NCI-H2081 (cell line): ENCODE measurements at regions not wholly inside any gene's neighbourhood (a gene's known extent, or its start where the extent isn't known, plus 50 kb on each side); places are given as distances from the start of the nearest gene placed in this dataset.
"Not testable (repeated sequence)": the region's sequence is repeated elsewhere in the genome, so short reads cannot be mapped to it uniquely, and the experiment has no call there.

Source experiments
- DNase-seq, 2 experiments: peaks; one replicate each; lab custom pipeline; 2025; lab: John Stamatoyannopoulos, UW

DNA sequence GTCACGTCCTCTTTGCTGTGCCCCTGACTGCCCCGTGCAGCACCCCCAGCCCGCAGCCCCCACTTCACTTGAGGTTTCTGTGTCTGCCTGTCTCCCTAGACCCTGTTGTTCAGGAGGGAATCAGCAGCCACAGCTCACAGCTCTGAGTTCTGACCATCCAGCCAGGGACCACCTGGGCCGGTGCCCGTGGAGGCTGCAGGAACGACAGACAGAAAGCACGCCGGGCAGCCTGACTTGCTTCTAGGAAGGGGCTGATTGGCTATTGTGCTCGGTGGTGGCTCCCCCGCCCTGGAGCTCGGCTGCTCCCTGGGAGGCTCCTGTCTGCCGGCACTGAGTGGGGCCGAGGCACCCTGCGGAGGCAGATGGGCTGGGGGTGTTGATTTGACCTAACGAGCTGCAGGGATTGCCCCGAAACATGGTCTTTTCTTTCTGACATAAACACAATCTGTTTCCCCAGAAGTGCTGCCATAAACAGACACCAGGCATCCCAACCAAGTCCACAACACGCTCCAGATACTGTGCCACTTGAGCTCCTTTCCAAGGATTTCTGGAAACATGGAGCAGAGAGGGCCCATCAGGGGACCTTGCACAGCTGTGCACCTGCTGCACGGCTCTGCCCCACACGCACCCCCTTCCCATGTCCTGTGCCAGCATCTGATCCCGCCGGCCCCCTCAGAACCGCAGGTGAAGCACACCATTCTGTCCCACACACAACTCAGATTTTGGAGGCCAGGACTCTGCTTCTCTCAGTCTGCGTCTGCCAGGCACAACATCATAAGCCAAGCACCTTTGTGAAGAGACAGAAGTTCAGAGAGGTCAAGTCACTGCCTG lies 855.9 kb downstream of the TBC1D22A start:
- no peak for DNase-seq

DNA sequence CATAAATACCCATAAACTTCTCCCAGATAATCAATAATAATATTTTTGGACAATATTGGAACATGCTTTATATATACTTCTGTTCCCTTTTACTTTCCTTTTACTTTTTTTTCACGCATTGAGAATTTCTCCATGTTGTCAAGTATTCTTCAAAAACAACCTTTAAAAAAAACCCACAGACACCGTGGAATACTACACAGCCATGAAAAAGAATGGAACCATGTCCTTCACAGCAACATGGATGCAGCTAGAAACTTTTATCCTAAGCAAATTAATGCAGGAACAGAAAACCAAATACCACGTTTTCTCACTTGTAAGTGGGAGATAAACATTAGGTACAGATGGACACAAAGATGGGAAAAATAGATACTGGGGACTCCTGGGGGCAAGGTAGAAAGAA lies 854.7 kb downstream of the TBC1D22A start:
- DNase-seq, result no peak

DNA sequence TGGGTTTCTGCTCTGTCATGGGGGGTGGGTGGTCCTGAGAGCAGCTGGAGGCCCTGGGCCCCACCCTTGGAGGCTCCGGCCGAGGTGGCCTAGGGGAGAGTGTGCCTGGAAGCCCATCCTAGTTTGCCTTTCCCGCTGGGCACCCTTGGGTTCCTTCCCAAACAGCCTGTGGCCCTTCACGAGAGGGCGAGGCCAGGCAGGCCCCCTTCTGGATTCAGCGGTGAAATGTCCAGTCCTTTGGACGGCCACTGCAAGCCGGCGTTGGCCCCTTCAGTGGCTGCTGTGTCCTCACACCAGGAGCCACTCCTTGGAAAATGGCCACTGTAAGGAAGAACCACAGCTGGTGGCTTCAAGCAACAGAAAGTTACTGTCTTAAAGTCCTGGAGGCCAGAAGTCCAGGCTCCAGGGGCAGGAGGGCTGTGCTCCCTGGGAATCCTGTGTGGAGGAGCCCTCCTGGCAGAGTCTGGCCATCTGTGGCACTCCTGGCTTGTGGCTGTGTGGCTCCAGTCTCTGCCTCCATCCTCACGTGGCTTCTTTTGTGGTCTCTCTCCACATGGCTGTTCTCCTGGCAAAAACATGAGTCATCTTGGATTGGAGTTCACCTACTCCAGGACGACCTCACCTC lies 854.1 kb downstream of the TBC1D22A start:
- no peak for DNase-seq

DNA sequence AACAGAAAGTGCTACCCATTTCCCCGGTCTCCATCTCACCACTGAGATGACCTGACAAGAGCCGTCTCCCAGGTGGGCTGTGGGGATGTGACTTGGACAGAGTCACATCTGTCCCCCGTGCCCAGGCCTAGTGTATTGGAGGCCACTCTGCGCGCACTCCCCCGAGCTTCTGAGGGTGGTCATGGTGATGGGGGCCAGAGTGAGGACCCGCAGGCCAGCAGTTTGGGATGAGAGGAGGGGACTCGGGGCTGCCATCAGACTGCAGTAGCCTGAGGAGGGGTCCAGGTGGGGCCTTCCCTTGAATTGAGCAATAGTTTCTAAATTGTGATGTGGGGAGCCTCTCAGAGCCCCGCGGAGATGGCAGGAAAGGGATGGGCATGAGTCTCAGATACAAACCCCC lies 852.6 kb downstream of the TBC1D22A start:
- DNase-seq, result no peak

DNA sequence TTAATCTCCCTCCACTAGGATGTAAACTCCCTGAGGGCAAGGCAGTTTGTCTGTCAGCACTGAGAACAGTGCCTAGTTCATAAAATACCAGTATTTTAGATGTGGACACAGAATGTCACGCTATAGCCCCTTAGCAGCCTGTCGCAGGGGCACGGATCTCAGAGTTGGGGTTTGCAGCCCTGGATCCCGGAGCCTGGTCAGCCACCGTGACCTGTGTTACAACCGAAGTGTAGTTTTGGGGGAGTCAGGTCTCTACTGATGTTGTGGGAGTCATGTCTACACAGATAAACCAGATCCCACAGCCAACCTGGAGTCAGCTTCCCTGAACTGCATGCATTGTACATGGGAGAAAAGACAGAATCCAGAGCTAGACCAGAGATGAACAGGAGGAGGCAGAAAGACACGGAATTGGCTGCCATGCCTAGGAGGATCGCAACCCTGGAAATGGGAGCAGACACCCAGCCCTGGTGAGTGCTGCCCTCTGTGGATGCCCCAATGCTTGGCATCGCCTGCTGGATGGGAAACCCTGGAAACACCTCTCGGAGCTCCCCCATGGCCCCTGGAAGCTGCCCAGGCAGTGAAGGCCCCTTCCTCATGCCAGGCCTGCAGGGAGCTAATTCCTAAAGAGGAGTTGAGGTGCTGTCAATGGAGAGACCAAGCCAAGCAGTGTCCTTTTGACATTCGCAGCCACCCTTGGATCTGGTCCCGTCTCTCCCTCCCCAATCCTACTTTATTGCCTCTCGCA lies 851.3 kb downstream of the TBC1D22A start:
- DNase-seq, result no peak

DNA sequence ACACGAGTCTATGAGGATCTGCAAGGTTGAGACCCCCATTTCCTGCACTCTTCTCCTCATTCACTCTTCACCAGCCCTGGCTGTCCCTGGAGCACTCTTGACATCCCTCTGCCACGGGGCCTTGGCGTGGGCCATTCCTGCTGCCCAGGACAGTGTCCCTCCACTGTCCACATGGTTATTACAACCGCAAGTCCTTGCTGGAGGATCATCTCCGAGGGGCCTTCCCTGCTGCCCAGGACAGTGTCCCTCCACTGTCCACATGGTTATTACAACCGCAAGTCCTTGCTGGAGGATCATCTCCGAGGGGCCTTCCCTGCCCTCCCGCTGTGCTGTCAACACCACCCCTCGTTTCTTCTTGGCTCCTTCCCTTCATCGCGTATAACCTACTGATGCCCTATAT lies 850.7 kb downstream of the TBC1D22A start:
- DNase-seq, result not testable (repeated sequence)

DNA sequence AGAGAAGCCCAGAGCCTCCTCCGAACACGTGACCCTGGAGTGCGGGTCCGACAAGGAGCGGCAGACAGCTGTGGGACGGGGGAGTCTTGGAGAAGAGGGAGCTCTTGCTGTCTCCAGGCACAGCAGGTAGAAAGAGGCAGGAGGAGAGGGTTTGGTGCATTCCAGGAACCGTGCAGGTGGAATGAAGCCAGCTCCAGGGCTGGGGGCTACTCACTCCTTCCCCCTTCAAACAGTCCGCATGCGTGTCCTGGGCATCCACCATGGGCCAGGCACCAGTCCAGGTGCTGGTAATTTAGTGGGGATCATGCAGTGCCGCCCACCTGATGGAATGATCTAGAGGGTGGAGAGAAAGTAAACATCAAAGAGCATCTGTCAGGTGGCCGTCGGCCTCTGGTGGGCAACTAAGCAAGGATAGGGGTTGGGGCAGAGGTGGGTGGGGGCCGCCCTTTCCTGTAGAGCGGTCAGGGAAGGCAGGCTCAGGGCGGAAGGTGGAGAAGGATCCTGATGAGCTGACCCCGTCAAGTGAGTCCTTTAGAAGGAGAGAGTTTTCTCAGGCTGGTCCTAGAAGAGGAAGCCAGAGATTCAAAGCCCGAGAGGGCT lies 850.0 kb downstream of the TBC1D22A start:
- no peak for DNase-seq

DNA sequence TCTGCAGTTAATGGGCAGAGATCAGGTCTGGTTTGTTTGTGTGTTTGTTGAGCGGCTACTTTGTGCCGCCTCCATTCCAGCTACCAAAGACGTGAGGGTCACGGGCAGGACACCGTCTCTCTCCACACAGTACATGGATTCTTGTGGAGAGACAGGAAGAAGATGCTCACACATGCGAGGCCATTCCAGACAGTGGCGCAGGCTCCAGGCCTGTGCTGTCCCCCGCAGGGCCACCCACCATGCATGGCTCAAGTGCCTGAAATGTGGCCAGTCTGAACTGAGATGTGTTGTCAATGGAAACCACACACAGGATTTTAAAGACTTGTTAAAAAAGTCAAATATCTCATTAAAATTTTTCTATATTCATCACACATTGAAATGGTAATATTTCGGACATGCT lies 848.3 kb downstream of the TBC1D22A start:
- DNase-seq, result no peak

DNA sequence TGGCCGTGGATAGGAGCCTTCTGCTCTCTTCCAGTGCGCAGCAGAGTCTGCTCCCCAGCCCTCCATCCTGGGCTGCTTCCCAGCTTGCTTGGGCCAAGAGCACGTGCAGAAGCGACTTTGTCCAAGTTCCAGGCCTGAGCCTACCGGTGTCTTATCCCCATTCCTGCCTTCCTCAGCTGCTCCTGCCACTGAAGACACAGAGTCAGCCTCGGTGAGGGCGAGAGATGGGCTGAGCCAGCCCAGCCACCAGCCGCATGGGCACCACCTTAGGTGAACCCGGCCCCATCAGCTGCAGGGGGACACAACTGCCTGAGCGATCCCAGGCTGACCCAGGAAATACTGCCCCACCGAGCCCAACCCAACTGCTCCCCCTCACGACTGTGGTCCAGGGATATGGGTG lies 847.8 kb downstream of the TBC1D22A start:
- no peak for DNase-seq

DNA sequence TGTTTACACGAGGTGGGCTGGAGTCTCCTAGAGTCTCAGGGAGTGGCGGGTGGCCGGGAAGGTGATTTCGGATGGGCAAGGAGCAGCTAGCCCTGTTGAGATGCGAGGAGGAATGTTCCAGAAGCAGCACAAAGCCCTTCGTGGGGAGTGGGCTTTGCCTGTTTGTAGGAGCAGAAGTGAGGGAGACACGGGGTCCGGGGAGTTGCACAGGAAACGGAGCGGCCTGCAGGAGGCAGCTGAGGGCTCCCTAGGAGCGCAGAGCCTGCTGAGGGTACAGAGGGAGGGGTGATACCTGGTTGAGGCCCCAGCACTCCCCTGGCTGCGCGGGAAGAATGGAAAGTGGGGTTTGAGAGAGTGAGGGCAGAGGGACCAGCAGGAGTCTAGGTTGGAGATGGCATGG lies 847.2 kb downstream of the TBC1D22A start:
- DNase-seq, result no peak

DNA sequence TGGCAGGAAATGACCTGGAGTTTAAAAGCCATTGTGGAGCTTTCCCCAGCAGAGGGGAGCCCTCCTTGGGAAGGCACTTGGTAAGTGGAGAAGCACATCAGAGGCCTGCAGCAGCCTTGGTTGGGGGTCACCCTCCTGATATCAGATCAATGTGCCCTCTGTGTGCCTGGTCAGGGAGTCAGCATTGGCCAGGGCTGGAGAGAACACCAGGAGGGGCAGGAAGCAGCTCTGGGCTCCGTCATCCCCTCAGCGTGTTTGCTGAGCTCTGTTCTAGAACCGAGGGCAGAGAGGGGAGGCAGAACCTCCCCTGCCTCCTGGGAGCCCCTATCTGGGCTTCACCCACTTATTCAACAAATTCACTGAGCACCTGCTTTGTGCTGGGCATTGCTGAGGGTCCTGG lies 846.0 kb downstream of the TBC1D22A start:
- no peak for DNase-seq

DNA sequence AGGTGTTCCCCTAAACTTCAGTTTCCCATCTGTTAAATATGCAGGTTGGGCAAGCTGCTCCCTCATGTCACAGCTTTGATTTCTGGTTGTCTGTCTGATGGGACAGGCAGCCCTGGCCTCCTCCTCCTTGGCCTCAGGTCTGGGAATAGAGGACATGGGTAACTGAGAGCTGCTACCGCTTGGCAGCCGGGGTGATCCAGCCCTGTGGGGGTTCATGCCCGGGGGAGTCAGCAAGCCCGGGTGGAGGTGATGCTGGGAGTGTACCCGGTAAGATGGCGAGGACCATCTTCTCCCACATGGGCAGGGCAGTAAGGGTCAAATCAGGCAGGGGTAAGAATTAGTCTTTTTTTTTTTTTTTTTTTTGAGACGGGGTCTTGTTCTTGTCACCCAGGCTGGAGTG lies 845.0 kb downstream of the TBC1D22A start:
- no peak for DNase-seq

DNA sequence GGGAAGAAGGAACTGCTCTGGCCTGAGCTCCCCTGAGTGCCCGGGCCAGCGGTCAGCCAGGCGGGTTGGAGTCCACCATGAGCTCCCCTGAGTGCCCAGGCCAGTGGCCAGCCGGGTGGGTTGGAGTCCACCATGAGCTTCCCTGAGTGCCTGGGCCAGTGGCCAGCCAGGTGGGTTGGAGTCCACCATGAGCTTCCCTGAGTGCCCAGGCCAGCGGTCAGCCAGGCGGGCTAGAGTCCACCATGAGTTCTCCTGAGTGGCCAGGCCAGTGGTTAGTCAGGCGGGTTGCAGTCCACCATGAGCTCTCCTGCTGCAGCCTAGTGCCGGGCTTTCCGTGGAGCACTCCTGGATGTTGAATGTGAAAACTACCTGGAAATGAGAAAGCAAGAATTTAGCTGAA lies 844.0 kb downstream of the TBC1D22A start:
- DNase-seq, result no peak

DNA sequence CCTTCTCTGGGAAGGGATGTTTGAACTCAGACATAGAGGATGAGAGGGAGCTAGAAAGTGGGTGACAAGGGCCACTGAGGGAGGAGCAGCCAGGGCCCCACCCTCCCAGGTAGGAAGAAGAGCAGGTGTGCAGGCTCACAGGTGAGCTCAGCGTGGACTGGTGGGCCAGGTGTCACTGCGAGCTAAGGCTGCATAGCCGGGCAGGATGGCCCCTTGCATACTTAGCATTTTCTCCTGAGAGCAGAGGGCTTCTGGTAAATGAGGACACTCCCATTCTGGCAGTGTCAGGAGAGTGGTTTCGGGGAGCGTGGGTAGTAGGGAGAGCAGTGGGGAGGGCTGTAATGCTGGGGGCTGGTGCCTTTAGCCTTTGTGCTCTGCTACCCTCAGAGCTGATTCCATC lies 843.4 kb downstream of the TBC1D22A start:
- no peak for DNase-seq

DNA sequence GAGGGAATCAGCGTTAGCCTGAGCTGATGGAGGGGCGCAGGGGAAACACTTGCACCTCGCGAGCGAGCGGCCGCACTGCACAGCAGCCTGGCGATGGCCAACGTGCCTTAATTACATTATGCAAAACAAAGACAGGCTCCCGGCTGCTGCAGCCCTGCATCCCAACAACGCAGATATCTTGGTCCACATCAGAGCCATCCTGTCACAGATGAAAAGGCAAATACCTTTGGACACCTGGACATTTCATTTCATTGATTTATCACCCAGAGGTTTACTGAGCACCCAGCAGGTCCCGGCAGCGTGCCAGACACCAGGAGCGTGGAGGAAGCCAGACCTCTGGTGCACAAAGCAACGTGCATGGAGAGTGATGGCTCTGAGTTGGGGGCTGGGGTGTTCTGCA lies 843.0 kb downstream of the TBC1D22A start:
- no peak for DNase-seq

DNA sequence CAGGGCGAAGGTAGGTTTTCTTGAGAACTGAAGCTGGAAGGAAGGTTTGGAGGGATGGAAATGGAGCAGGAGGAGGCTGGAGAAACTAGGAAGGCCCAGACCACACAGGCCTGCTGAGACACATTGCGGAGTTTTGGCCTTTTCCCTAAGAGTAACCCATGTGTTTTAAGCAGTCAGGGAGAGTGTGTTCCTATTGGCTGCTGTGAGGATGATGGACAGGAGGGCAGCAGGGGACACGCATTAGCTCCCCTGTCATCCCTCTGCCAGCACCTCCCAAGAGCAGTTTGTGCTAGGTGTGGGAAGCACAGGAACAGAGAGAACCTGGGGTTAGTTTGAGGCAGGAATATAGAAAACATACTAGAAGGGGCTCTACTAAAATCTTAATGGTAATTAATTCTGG lies 842.1 kb downstream of the TBC1D22A start:
- DNase-seq, result no peak

DNA sequence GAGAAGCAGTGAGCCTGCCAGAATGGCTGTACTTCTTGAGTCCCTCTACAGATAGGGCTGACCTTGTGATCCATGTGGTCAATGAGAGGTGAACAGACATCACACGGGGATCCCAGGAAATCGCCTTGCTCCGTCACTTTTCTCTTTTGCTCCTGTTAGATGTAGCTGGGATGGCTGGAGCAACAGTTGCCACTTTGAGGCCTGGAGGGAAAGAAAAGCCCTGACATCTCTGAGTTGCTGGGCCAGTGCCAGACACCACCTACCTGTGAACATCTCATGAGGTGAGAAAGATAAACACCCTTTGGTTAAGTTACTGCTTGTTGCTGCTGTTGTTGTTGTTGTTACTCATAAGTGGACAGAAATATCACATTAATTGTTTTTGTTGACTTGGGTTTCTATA lies 840.3 kb downstream of the TBC1D22A start:
- DNase-seq, result no peak

DNA sequence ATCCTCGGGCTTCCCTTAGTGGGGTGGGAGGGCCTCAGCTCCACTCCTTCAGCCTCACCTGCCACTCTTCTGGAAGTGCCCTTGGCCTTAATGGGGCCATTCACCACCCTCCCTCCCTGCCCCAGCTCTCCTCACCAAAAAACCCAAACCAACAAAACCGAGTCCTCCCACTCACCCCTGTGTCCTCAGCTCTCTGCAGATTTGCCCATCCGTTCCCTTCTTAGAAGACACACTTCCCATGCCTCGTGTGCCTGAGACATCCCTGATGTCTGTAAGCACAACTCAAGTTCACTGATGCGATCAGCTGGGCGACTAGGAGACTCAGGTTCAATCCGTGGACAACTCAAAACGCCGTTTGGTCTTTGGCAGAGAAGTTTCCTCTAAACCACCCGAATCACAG lies 839.2 kb downstream of the TBC1D22A start:
- DNase-seq, result no peak

DNA sequence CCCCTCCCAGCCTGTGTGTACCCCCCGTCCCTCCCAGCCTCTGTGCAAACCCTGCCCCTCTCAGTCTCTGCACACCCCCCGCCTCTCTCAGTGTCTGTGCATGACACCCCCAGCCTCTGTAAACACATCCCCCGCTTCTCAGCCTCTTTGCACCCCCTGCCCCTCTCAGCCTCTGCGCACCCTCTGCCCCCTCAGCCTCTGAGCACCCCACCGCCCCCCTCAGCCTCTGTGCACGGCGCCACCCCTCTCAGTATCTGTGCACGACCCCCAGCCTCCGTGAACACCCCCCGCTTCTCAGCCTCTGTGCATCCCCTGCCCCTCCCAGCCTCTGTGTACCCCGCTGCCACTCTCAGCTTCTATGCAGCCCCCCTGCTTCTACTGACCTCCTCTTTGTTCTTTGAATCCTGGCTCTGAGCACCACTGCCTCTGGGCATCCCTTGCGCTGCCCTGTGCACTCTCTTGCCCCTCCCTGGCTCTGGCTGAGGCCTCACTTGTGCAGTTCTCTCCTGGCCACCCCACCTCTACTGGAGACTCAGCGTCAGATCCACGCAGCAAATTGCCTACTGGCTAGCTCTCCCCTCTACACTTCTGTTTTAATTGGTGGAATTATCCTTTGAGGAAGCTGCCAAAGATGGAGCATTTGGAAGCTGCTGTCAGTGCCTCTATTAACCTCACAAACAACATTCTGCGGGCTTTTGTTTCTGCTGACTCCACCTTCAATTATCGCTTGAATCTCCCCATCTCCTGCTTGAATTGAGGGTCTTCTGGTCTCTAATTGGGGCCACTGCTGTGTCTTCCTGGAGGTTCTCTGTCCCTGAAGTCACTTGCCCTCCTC lies 838.6 kb downstream of the TBC1D22A start:
- no peak for DNase-seq

DNA sequence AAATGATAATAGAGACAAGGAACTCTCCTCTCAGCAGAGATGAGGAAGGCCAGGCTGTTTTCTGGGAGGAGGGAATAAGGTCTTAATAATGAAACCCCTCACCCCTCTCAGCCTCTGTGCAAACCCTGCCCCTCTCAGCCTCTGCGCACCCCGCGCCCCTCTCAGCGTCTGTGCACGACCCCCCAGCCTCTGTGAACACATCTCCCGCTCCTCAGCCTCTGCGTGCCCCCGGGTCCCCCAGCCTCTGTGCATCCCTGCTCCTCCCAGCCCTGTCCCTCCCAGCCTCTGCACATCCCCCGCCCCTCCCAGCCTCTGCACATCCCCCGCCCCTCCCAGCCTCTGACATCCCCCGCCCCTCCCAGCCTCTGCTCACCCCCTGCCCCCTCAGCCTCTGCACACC lies 837.8 kb downstream of the TBC1D22A start:
- DNase-seq, result no peak

DNA sequence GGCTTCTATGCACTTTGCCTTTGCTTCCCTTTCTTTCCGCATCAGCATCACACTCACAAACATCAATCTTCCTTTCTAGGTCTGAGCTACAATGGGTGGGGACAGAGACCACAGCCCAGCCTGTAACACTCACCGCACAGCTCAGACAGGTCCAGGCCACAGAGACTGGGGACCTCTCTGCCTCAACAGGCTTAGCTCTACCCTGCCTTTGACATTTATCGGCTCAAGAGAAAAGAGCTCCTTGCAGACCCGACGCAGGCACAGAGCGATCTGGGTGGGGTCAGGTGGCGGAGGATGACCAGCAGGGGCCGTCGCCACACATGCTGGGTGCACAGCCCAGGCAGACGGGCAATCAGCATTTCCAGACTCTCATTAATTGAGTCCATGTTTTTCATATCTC lies 837.3 kb downstream of the TBC1D22A start:
- DNase-seq, result no peak

DNA sequence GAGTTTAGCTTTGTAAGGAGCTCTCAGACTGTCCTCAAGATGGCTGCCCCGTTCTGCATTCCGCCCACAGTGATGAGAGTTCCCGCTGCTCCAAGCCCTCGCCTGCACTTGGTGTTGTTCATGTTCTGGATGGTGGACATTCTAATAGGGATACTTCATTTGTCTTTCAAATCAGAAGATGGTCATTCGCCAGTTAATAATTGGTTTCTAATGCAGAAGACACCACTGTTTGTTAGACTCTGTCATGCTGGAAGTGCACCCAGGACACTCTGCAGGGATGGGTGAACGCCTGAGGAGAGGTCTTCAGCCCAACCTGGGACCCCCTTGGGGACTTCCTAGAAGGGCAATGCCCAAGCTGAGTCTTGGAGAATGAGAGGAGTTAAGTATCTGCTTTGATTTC lies 836.4 kb downstream of the TBC1D22A start:
- no peak for DNase-seq
